ENCODE measurements at regions not wholly inside any gene's neighbourhood (a gene's known extent, or its start where the extent isn't known, plus 50 kb on each side); places are given as distances from the start of the nearest gene placed in this dataset.

GRCh38 chr6:169109411-169110220 is 144.0 kb downstream of the THBS2 start:
- H2BK15ac ChIP-seq (ENCODE audit: low read depth, poor library complexity, severe bottlenecking): no peak overlapping the region
- H3K79me1 ChIP-seq (replicated peaks; ENCODE audit: low read length, poor library complexity, severe bottlenecking): no peaks in the 10 kb centered on the region
- no peak overlapping the region for H3K4ac ChIP-seq (ENCODE audit: low read depth in 1 of 2, low read length in 2 of 2)
- H3K9ac ChIP-seq (ENCODE audit: low read length): no peak overlapping the region
- H3K27me3 ChIP-seq (ENCODE audit: control insufficient read depth in 1 of 2, insufficient read depth in 1 of 2, low read length in 2 of 2): no peaks in the 10 kb centered on the region
- H3K9me3 ChIP-seq (ENCODE audit: control insufficient read depth, low read length): no peaks in the 10 kb centered on the region
- no peak overlapping the region for H2BK12ac ChIP-seq (ENCODE audit: low read length in 2 of 2)
- H3K4me2 ChIP-seq (ENCODE audit: low read length, poor library complexity, severe bottlenecking): no peak overlapping the region
- H3K23ac ChIP-seq (ENCODE audit: low read length in 2 of 2): no peak overlapping the region
- no peak overlapping the region for H3K14ac ChIP-seq (ENCODE audit: low read length in 2 of 2)
- no peak overlapping the region for H3K4me3 ChIP-seq (ENCODE audit: insufficient read depth in 1 of 2, low read depth in 1 of 2, low read length in 2 of 2)
- peaks cover 5% of the 10 kb centered on the region for H3K4me1 ChIP-seq (ENCODE audit: control insufficient read depth, insufficient read depth, low read depth, low read length)
- H4K8ac ChIP-seq (ENCODE audit: low read length): no peak overlapping the region
- H2BK5ac ChIP-seq (ENCODE audit: low read depth, low read length, poor library complexity, severe bottlenecking): no peak overlapping the region
- WGBS: 62% methylated on average over 5 of the region's 5 CpGs
- H2AK5ac ChIP-seq (ENCODE audit: low read length, severe bottlenecking): no peak overlapping the region
- no peak for DNase-seq
- no peak overlapping the region for H2BK120ac ChIP-seq (ENCODE audit: low read depth, low read length)
- H2AFZ ChIP-seq (ENCODE audit: low read depth, low read length): no peak overlapping the region
- no peak overlapping the region for H4K91ac ChIP-seq (ENCODE audit: low read length)
- H3K36me3 ChIP-seq (ENCODE audit: control insufficient read depth in 1 of 2, insufficient read depth in 2 of 2, low read depth in 1 of 2, low read length in 2 of 2): no peaks in the 10 kb centered on the region
- no peak overlapping the region for H3K27ac ChIP-seq (ENCODE audit: low read length, poor library complexity, severe bottlenecking)
- no peak overlapping the region for H3K18ac ChIP-seq (ENCODE audit: low read depth in 1 of 2, low read length in 2 of 2)

DNA sequence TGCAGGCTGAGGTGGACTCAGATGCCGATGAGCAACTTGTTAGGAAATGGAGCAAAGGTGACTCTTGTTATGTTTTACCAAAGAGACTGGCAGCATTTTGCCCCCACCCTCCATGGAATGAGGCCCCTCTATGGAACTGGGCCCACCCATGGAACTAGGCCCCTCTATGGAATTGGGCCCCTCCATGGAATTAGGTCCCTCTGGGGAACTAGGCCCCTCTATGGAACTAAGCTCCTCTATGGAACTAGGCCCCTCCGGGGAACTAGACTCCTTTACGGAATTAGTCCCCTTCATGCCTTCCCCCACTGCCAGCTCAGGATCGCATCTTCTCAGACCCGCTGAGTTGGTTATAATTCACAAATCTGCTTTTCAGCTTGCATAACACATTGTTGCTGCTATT is 144.9 kb downstream of the THBS2 start:
- WGBS: 92% methylated on average over 5 of the region's 5 CpGs
- Histone ChIP-seq H2BK12ac (ENCODE audit: low read length in 2 of 2) (no peak overlapping the region), H3K9me3 (ENCODE audit: control insufficient read depth, low read length) (no peaks in the 10 kb centered on the region), H3K9ac (ENCODE audit: low read length) (no peak overlapping the region), H3K4me2 (ENCODE audit: low read length, poor library complexity, severe bottlenecking) (no peak overlapping the region), H4K8ac (ENCODE audit: low read length) (no peak overlapping the region), H3K18ac (ENCODE audit: low read depth in 1 of 2, low read length in 2 of 2) (no peak overlapping the region), H2BK15ac (ENCODE audit: low read depth, poor library complexity, severe bottlenecking) (no peak overlapping the region), H3K4ac (ENCODE audit: low read depth in 1 of 2, low read length in 2 of 2) (no peak overlapping the region), H2AK5ac (ENCODE audit: low read length, severe bottlenecking) (no peak overlapping the region), H2AFZ (ENCODE audit: low read depth, low read length) (no peak overlapping the region), H3K27me3 (ENCODE audit: control insufficient read depth in 1 of 2, insufficient read depth in 1 of 2, low read length in 2 of 2) (no peaks in the 10 kb centered on the region), H3K4me3 (ENCODE audit: insufficient read depth in 1 of 2, low read depth in 1 of 2, low read length in 2 of 2) (no peak overlapping the region), H3K36me3 (ENCODE audit: control insufficient read depth in 1 of 2, insufficient read depth in 2 of 2, low read depth in 1 of 2, low read length in 2 of 2) (no peaks in the 10 kb centered on the region), H3K79me1 (replicated peaks; ENCODE audit: low read length, poor library complexity, severe bottlenecking) (no peaks in the 10 kb centered on the region), H2BK5ac (ENCODE audit: low read depth, low read length, poor library complexity, severe bottlenecking) (no peak overlapping the region), H2BK120ac (ENCODE audit: low read depth, low read length) (no peak overlapping the region), H3K4me1 (ENCODE audit: control insufficient read depth, insufficient read depth, low read depth, low read length) (peaks cover 5% of the 10 kb centered on the region), H3K23ac (ENCODE audit: low read length in 2 of 2) (no peak overlapping the region), H3K27ac (ENCODE audit: low read length, poor library complexity, severe bottlenecking) (no peak overlapping the region), H3K14ac (ENCODE audit: low read length in 2 of 2) (no peak overlapping the region), H4K91ac (ENCODE audit: low read length) (no peak overlapping the region)
- DNase-seq: no peak

- Histone ChIP-seq H2BK15ac (ENCODE audit: low read depth, poor library complexity, severe bottlenecking) (no peak overlapping the region), H3K36me3 (ENCODE audit: control insufficient read depth in 1 of 2, insufficient read depth in 2 of 2, low read depth in 1 of 2, low read length in 2 of 2) (no peaks in the 10 kb centered on the region), H3K23ac (ENCODE audit: low read length in 2 of 2) (no peak overlapping the region), H2BK12ac (ENCODE audit: low read length in 2 of 2) (no peak overlapping the region), H4K8ac (ENCODE audit: low read length) (no peak overlapping the region), H2AK5ac (ENCODE audit: low read length, severe bottlenecking) (no peak overlapping the region), H3K27ac (ENCODE audit: low read length, poor library complexity, severe bottlenecking) (no peak overlapping the region), H2BK120ac (ENCODE audit: low read depth, low read length) (no peak overlapping the region), H3K14ac (ENCODE audit: low read length in 2 of 2) (no peak overlapping the region), H4K91ac (ENCODE audit: low read length) (no peak overlapping the region), H3K4me2 (ENCODE audit: low read length, poor library complexity, severe bottlenecking) (no peak overlapping the region), H3K9me3 (ENCODE audit: control insufficient read depth, low read length) (no peaks in the 10 kb centered on the region), H3K27me3 (ENCODE audit: control insufficient read depth in 1 of 2, insufficient read depth in 1 of 2, low read length in 2 of 2) (no peaks in the 10 kb centered on the region), H3K4ac (ENCODE audit: low read depth in 1 of 2, low read length in 2 of 2) (no peak overlapping the region), H3K9ac (ENCODE audit: low read length) (no peak overlapping the region), H2AFZ (ENCODE audit: low read depth, low read length) (no peak overlapping the region), H3K4me3 (ENCODE audit: insufficient read depth in 1 of 2, low read depth in 1 of 2, low read length in 2 of 2) (no peak overlapping the region), H3K4me1 (ENCODE audit: control insufficient read depth, insufficient read depth, low read depth, low read length) (peaks cover 5% of the 10 kb centered on the region), H2BK5ac (ENCODE audit: low read depth, low read length, poor library complexity, severe bottlenecking) (no peak overlapping the region), H3K18ac (ENCODE audit: low read depth in 1 of 2, low read length in 2 of 2) (no peak overlapping the region), H3K79me1 (replicated peaks; ENCODE audit: low read length, poor library complexity, severe bottlenecking) (no peaks in the 10 kb centered on the region)
- 84% methylated on average over 2 of the region's 2 CpGs for WGBS
- DNase-seq: no peak
Observed at GRCh38 chr6:169106176-169106575, 147.5 kb downstream of the THBS2 start.

- Histone ChIP-seq H3K14ac (ENCODE audit: low read length in 2 of 2) (no peak overlapping the region), H3K4ac (ENCODE audit: low read depth in 1 of 2, low read length in 2 of 2) (no peak overlapping the region), H3K9ac (ENCODE audit: low read length) (no peak overlapping the region), H2BK5ac (ENCODE audit: low read depth, low read length, poor library complexity, severe bottlenecking) (no peak overlapping the region), H2AK5ac (ENCODE audit: low read length, severe bottlenecking) (no peak overlapping the region), H2AFZ (ENCODE audit: low read depth, low read length) (no peak overlapping the region), H3K23ac (ENCODE audit: low read length in 2 of 2) (no peak overlapping the region), H3K36me3 (ENCODE audit: control insufficient read depth in 1 of 2, insufficient read depth in 2 of 2, low read depth in 1 of 2, low read length in 2 of 2) (no peaks in the 10 kb centered on the region), H2BK12ac (ENCODE audit: low read length in 2 of 2) (no peak overlapping the region), H3K4me1 (ENCODE audit: control insufficient read depth, insufficient read depth, low read depth, low read length) (peaks cover 7% of the 10 kb centered on the region), H3K4me3 (ENCODE audit: insufficient read depth in 1 of 2, low read depth in 1 of 2, low read length in 2 of 2) (no peak overlapping the region), H3K27ac (ENCODE audit: low read length, poor library complexity, severe bottlenecking) (no peak overlapping the region), H4K91ac (ENCODE audit: low read length) (no peak overlapping the region), H2BK15ac (ENCODE audit: low read depth, poor library complexity, severe bottlenecking) (no peak overlapping the region), H2BK120ac (ENCODE audit: low read depth, low read length) (no peak overlapping the region), H3K79me1 (replicated peaks; ENCODE audit: low read length, poor library complexity, severe bottlenecking) (no peaks in the 10 kb centered on the region), H3K4me2 (ENCODE audit: low read length, poor library complexity, severe bottlenecking) (no peak overlapping the region), H3K27me3 (ENCODE audit: control insufficient read depth in 1 of 2, insufficient read depth in 1 of 2, low read length in 2 of 2) (no peaks in the 10 kb centered on the region), H3K18ac (ENCODE audit: low read depth in 1 of 2, low read length in 2 of 2) (no peak overlapping the region), H3K9me3 (ENCODE audit: control insufficient read depth, low read length) (no peaks in the 10 kb centered on the region), H4K8ac (ENCODE audit: low read length) (no peak overlapping the region)
- no peak for DNase-seq
Observed at GRCh38 chr6:169101981-169102380, 151.7 kb downstream of the THBS2 start.
